ENCODE measurements at regions not wholly inside any gene's neighbourhood (a gene's known extent, or its start where the extent isn't known, plus 50 kb on each side); places are given as distances from the start of the nearest gene placed in this dataset.

DNA sequence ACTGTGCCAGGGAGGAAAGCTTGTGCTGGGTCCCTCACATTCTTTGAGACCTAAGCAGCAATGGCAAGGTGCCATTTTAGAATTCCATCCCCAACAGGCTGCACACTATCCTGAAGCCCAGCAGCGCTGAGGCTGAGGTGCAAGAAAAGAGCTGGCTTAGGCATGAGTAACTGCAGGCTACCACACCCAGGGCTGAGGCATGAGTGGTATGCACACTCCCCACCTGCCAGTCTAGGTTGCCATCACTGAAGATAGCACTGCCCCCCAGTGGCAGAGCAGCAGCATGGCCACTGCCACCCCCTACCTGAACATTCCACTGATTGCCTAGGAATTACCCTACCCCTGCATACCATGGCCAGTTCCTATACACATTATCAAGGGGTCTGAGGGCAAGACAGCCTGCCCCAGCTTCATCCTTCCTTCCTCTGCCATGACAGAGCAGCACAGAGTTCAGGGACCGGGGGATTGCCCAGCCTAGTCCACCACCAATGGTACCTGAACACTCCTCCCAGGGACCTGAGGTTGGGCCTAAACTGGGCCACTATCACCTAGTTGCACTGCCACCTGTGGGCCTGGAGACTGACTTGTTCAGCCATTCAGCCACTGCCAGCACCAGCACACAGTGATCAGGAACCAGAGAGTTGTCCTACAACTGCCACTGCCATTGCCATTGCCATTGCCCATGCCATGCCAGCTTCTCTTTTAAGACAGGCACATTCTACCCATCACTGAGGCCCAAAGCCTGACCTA, 129.8 kb downstream of the SATB1 start:
- in situ Hi-C loops (cut with MboI; ENCODE audit: low sequenced_read_pairs): no loop called here

- in situ Hi-C loops (cut with MboI; ENCODE audit: low sequenced_read_pairs): no loop called here
Measured at GRCh38 chr3:18290157-18290556, 135.0 kb downstream of the SATB1 start.

DNA sequence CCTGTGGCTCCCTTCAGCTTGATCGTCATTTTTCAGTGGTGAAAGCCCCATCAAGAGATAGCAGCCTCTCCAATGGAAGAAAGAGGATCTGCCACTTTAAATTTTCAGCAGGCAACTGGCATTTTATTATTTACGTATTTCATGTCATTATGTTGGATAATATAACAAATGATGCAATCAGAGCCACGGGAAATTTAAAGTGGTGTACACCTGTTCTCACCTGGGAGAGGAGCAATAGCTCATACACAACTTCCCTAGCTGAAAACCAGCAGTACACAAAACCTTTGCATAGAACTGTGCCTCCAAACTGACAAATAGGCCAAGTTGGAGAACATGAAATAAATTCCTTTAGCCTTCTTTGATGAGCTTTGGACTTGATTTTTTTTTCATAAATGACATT, 136.9 kb downstream of the SATB1 start:
- in situ Hi-C loops (cut with MboI; ENCODE audit: low sequenced_read_pairs): no loop called here

DNA sequence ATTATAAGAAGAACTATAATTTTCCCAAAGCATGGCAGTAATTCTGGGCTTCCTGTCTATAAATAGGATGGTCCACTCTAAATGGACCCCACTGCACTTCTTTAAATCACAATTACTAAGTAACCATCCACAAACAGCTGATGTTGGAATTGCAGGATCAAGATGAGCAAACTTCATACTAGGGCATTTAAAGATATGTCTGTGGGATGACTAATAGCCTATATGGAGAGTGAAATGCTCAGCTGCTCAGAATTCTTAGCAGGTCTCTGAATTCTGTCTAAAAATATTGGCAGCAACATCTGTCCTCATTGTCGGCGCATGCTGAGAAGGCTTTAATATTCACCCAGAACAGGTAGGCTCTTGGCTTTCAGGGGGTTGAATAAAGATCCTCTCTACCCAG, 140.4 kb downstream of the SATB1 start:
- in situ Hi-C loops (cut with MboI; ENCODE audit: low sequenced_read_pairs): no loop called here

DNA sequence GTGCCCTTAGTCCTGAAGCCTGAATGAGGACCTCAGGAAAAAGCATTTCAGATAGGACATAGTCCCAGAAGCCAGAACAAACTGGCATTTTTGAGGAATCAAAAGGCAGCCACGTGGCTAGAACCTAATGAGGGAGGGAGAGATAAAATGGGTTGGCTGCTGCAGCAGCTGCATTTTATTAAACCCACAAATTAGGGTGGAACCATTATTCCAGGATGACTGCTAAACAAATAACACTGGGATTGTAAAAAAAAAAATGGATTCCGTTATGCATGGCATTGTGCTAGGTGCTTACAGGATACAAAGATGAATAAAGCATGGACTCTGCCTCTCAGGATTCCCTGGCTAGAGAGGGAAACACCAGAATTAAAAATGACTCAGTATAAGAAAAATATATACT, 141.5 kb downstream of the SATB1 start:
- in situ Hi-C loops (cut with MboI; ENCODE audit: low sequenced_read_pairs): no loop called here

DNA sequence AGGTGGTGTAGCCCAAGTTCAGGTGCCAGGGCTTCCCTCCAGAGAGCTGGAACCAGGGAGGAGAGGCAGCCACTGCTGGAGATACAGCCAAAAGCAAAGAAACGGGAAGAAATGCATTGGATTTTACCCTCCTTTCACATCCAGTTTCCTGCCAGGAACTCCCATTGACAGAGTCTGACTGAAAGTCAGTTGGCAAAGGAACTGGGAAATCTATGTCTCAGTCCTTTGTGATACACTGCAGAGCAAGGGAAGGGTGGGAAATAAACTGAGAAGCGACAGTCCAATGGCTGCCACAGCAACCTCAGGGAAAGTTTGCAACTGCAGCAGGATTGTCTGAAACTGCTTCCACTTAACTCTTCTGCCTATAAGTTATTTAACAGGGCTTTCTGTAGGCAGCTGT, 142.6 kb downstream of the SATB1 start:
- in situ Hi-C loops (cut with MboI; ENCODE audit: low sequenced_read_pairs): no loop called here

- in situ Hi-C loops (cut with MboI; ENCODE audit: low sequenced_read_pairs): no loop called here
Measured at GRCh38 chr3:18279226-18279737, 145.9 kb downstream of the SATB1 start.

- in situ Hi-C loops (cut with MboI; ENCODE audit: low sequenced_read_pairs): no loop called here
Measured at GRCh38 chr3:18264853-18265252, 160.3 kb downstream of the SATB1 start.

DNA sequence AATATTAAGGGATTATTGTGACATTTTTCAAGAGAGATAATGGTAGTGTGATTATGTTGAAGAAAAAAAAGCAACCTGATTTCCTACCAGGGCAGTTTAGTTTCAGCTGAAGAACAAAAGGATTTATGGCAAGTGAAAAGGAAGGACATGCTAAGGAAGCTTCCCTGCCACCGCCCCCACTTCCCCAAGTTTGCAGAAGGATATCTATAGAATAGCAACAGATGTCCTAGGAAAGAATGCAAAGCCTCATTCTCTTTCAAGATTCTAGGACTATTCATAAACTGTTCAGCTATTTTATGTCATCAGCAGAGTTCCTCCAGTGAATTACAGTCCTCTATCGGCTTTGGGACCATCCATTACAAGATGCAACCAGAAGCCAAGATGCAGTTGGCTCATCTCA, 160.8 kb downstream of the SATB1 start:
- in situ Hi-C loops (cut with MboI; ENCODE audit: low sequenced_read_pairs): no loop called here

GRCh38 chr3:18258492-18258891, 166.6 kb downstream of the SATB1 start:
- in situ Hi-C loops (cut with MboI; ENCODE audit: low sequenced_read_pairs): no loop called here

DNA sequence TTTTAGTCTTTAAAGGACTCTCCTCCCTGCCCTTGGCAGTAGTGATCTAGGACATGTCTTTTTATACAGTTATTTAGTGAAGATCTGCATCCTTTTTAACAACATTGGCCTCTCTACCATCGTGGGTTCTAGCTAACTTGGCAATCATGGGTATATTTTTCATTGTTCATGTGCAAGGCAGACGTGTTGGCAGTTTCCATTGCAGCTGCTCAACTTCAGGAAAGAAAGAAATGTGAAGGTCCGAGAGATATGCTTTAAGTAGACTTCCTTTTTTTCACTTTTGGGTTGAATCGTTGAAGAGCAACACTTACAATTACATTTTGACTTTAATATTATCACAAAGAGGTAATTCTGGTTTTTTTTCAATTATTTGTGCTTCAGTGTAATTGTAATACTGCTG, 172.6 kb downstream of the SATB1 start:
- in situ Hi-C loops (cut with MboI; ENCODE audit: low sequenced_read_pairs): no loop called here

- in situ Hi-C loops (cut with MboI; ENCODE audit: low sequenced_read_pairs): no loop called here
Measured at GRCh38 chr3:18250991-18251390, 174.1 kb downstream of the SATB1 start.

DNA sequence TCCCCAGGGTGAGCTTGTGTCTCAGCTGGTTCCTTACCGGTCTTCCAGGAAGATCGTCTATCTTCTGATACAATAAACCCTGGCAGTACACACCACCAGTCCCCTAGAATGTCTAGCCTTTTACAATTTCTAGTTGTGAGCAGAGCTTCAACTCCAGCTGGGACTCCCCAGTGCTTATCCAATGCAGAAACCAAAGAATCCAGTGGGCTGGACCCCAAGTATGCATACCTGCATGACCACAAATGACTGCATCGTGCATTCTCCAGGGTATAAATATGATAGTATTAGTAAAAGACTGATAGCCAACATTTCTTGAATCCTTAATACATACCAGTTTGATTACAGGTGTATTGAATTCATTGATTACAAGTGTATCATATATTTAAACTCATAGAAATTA, 176.0 kb downstream of the SATB1 start:
- in situ Hi-C loops (cut with MboI; ENCODE audit: low sequenced_read_pairs): no loop called here

GRCh38 chr3:18247776-18248310, 177.3 kb downstream of the SATB1 start:
- in situ Hi-C loops (cut with MboI; ENCODE audit: low sequenced_read_pairs): no loop called here

GRCh38 chr3:18247139-18247695, 177.9 kb downstream of the SATB1 start:
- in situ Hi-C loops (cut with MboI; ENCODE audit: low sequenced_read_pairs): no loop called here

DNA sequence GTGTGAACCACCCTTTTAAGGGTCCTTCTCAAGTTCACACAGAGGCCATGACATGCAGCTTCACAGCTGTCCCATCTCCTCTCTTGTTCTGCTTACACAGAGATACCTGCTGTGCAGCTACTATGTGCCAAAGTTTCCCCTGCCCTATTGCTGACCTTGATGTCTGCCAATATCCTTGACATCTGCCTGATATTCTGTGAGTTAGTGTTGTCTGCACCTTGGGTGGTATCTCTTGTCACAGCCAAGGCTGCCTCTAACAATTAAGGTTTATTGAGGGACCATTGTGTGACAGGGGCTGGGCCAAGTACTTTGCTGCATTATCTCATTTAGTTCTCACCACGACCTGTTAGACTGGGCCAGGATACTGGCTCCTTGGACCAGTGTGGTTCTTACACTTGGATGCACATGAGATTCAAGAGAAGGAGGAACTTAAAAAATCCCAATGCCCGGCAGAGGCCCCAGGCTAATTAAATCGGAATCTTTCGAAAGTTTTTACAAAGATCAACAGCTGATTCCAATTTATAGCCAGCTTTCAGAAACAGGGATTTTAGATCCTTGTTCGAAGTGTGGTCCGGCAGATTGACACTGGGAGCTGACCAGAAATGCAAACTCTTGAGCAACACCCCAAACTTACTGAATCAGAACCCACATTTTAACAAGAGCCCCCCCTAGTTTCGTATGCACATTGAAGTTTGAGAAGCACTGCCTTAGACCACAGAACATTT, 178.6 kb downstream of the SATB1 start:
- in situ Hi-C loops (cut with MboI; ENCODE audit: low sequenced_read_pairs): no loop called here

GRCh38 chr3:18245721-18246120, 179.4 kb downstream of the SATB1 start:
- in situ Hi-C loops (cut with MboI; ENCODE audit: low sequenced_read_pairs): no loop called here

- in situ Hi-C loops (cut with MboI; ENCODE audit: low sequenced_read_pairs): no loop called here
Measured at GRCh38 chr3:18241837-18242236, 183.3 kb downstream of the SATB1 start.

DNA sequence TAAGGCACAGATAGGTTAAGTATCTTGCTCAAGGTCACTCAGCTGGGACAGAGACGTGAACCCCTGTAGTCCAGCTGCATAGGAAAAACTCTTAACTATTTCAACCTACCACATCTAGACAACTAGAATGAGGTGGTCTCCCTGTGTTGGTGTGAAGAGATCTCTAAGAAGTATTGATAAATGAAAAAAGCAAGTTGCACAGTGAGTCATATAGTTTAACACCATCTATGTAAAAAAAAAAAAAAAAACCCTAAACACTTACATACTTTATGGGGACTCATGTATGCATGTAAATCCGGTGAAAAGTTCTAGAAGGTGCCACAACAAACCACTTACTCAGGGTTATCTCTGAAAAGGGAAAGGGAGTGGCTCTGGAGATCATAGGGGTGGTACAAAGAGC, 185.5 kb downstream of the SATB1 start:
- in situ Hi-C loops (cut with MboI; ENCODE audit: low sequenced_read_pairs): no loop called here

GRCh38 chr3:18238746-18239331, 186.3 kb downstream of the SATB1 start:
- in situ Hi-C loops (cut with MboI; ENCODE audit: low sequenced_read_pairs): no loop called here

GRCh38 chr3:18238332-18238731, 186.8 kb downstream of the SATB1 start:
- in situ Hi-C loops (cut with MboI; ENCODE audit: low sequenced_read_pairs): no loop called here

Measured in HL-60/S4 treated with phorbol 12-myristate 13-acetate at 8.2 ng/mL for 4 days and 3 days (cell line).